ENCODE measurements at regions not wholly inside any gene's neighbourhood (a gene's known extent, or its start where the extent isn't known, plus 50 kb on each side); places are given as distances from the start of the nearest gene placed in this dataset.

- Mint-ChIP-seq H3K4me1 (ENCODE audit: unreplicated experiment) (no peaks in the 10 kb centered on the region), H3K27ac (ENCODE audit: unreplicated experiment) (no peak overlapping the region), H3K9me3 (ENCODE audit: unreplicated experiment) (no peaks in the 10 kb centered on the region), H3K4me3 (ENCODE audit: unreplicated experiment) (no peak overlapping the region), H3K36me3 (ENCODE audit: low read depth, unreplicated experiment) (no peaks in the 10 kb centered on the region), H3K27me3 (ENCODE audit: unreplicated experiment) (no peaks in the 10 kb centered on the region)
- DNase-seq (ENCODE audit: low spot score): no peak
- no peak for TF ChIP-seq CTCF (IDR thresholded peaks at IDR 0.05; ENCODE audit: unreplicated experiment)
Measured at GRCh38 chr3:22977042-22977441, 226.1 kb upstream of the UBE2E2 start.

- DNase-seq (ENCODE audit: low spot score): no peak
- no peaks in the 10 kb centered on the region for H3K9me3 Mint-ChIP-seq (ENCODE audit: unreplicated experiment)
- no peak overlapping the region for H3K4me3 Mint-ChIP-seq (ENCODE audit: unreplicated experiment)
- no peaks in the 10 kb centered on the region for H3K36me3 Mint-ChIP-seq (ENCODE audit: low read depth, unreplicated experiment)
- H3K27ac Mint-ChIP-seq (ENCODE audit: unreplicated experiment): no peak overlapping the region
- no peaks in the 10 kb centered on the region for H3K4me1 Mint-ChIP-seq (ENCODE audit: unreplicated experiment)
- TF ChIP-seq CTCF (IDR thresholded peaks at IDR 0.05; ENCODE audit: unreplicated experiment): no peak
- no peaks in the 10 kb centered on the region for H3K27me3 Mint-ChIP-seq (ENCODE audit: unreplicated experiment)
Measured at GRCh38 chr3:22977650-22978289, 225.4 kb upstream of the UBE2E2 start.

DNA sequence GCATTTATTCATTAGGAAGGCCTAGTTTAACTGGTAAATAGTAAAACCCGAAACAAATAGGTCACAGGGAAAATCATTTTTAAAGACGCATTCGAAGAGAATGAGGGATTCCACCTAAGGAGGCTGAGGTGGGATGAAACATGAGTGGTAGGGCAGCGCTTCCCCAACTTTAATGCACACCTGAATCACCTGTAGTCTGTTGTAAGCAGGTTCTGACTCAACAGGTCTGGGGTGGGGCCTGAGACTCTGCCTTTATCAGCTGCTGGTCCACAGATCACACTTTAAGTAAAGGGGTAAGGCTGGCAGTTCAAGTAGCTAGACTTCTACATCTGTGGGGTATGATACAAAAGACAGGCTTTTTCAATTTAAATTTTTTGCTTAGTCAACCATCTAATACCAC, 223.5 kb upstream of the UBE2E2 start:
- no peak for TF ChIP-seq CTCF (IDR thresholded peaks at IDR 0.05; ENCODE audit: unreplicated experiment)
- no peaks in the 10 kb centered on the region for H3K4me1 Mint-ChIP-seq (ENCODE audit: unreplicated experiment)
- no peak for DNase-seq (ENCODE audit: low spot score)

GRCh38 chr3:22980346-22980745, 222.8 kb upstream of the UBE2E2 start:
- H3K4me3 Mint-ChIP-seq (ENCODE audit: unreplicated experiment): no peak overlapping the region
- no peak for DNase-seq (ENCODE audit: low spot score)
- H3K9me3 Mint-ChIP-seq (ENCODE audit: unreplicated experiment): no peaks in the 10 kb centered on the region
- H3K36me3 Mint-ChIP-seq (ENCODE audit: low read depth, unreplicated experiment): no peaks in the 10 kb centered on the region
- H3K27ac Mint-ChIP-seq (ENCODE audit: unreplicated experiment): no peak overlapping the region
- no peaks in the 10 kb centered on the region for H3K4me1 Mint-ChIP-seq (ENCODE audit: unreplicated experiment)
- TF ChIP-seq CTCF (IDR thresholded peaks at IDR 0.05; ENCODE audit: unreplicated experiment): no peak
- H3K27me3 Mint-ChIP-seq (ENCODE audit: unreplicated experiment): no peaks in the 10 kb centered on the region

More for the DNA sequence above, 223.5 kb upstream of the UBE2E2 start:
- Mint-ChIP-seq H3K9me3 (ENCODE audit: unreplicated experiment) (no peaks in the 10 kb centered on the region), H3K36me3 (ENCODE audit: low read depth, unreplicated experiment) (no peaks in the 10 kb centered on the region), H3K27ac (ENCODE audit: unreplicated experiment) (no peak overlapping the region), H3K27me3 (ENCODE audit: unreplicated experiment) (no peaks in the 10 kb centered on the region), H3K4me3 (ENCODE audit: unreplicated experiment) (no peak overlapping the region)

GRCh38 chr3:22981166-22981565, 222.0 kb upstream of the UBE2E2 start:
- no peak for TF ChIP-seq CTCF (IDR thresholded peaks at IDR 0.05; ENCODE audit: unreplicated experiment)
- Mint-ChIP-seq H3K9me3 (ENCODE audit: unreplicated experiment) (no peaks in the 10 kb centered on the region), H3K27me3 (ENCODE audit: unreplicated experiment) (no peaks in the 10 kb centered on the region), H3K36me3 (ENCODE audit: low read depth, unreplicated experiment) (no peaks in the 10 kb centered on the region), H3K4me3 (ENCODE audit: unreplicated experiment) (no peak overlapping the region), H3K4me1 (ENCODE audit: unreplicated experiment) (no peaks in the 10 kb centered on the region), H3K27ac (ENCODE audit: unreplicated experiment) (no peak overlapping the region)
- DNase-seq (ENCODE audit: low spot score): no peak

Measured in endothelial cell (in vitro differentiated cells).